Fibroblast of the aortic adventitia (primary cell): ENCODE measurements at regions not wholly inside any gene's neighbourhood (a gene's known extent, or its start where the extent isn't known, plus 50 kb on each side); places are given as distances from the start of the nearest gene placed in this dataset.

Source experiments
- DNase-seq: peaks from one replicate; pipeline ENCODE4 v3.0.0-alpha.2; 2010; ENCODE audit warnings: low read depth
- H3K4me3 ChIP-seq: 2 replicates; pipeline ENCODE4 v1.5.1; 2011; ENCODE audit warnings: low read depth, mild to moderate bottlenecking, control low read depth, low read length, moderate library complexity
- CTCF ChIP-seq: IDR thresholded peaks from 2 replicates; pipeline ENCODE4 v1.5.1; 2011; ENCODE audit warnings: mild to moderate bottlenecking, low read length, control low read depth, inconsistent platforms; ENCODE audit not compliant: insufficient read depth

- no peak for TF ChIP-seq CTCF
- no peak overlapping the region for H3K4me3 ChIP-seq
- DNase-seq: peak; percentile 72
Observed at GRCh38 chr6:1144842-1145767, 166.8 kb upstream of the FOXQ1 start.

DNA sequence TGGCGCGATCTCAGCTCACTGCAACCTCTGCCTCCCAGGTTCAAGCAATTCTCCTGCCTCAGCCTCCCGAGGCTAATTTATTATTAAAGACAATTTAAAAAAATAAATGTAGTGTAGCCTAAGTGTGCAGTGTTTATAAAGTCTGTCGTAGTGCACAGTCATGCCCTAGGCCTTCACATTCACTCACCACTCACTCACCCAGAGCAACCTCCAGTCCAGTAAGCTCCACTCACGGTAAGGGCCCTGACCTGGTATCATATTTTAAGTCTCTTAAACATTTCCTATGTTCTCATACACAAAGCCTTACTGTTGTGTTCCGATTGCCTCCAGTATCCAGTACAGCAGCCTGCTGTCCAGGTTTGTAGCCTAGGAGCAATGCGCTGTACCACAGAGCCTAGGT lies 168.2 kb upstream of the FOXQ1 start:
- H3K4me3 ChIP-seq: no peak overlapping the region
- TF ChIP-seq CTCF: no peak
- DNase-seq: no peak

GRCh38 chr6:1139155-1139890 lies 172.6 kb upstream of the FOXQ1 start:
- no peak overlapping the region for H3K4me3 ChIP-seq
- no peak for TF ChIP-seq CTCF
- DNase-seq: no peak

GRCh38 chr6:1137849-1138248 lies 174.0 kb upstream of the FOXQ1 start:
- DNase-seq: no peak
- TF ChIP-seq CTCF: no peak
- no peak overlapping the region for H3K4me3 ChIP-seq

DNA sequence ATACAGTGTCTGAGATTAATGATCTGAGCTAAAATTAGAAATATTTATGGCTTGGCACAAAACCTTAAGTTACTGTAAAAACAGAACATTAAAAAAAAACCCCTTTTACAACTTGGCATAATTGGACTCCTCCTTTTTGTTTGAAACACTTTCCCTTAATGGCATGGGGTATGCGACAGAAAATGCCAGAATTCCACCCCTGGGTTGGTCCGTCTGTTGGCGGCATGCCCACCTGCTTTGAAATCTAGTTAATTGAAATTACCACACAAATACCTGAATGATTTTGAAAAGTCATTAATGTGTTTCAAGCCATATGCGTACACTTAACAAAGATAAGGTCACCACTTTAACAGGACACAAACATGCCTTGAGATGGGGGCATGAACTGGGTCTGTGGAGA lies 175.1 kb upstream of the FOXQ1 start:
- no peak for TF ChIP-seq CTCF
- no peak for DNase-seq
- H3K4me3 ChIP-seq: no peak overlapping the region

- DNase-seq: peak; percentile 93
- no peak for TF ChIP-seq CTCF
- no peak overlapping the region for H3K4me3 ChIP-seq
Observed at GRCh38 chr6:1136415-1136774, 175.5 kb upstream of the FOXQ1 start.
